Activated CD8-positive, alpha-beta T cell treated with anti-CD3 and anti-CD28 coated beads for 36 hours (primary cell): ENCODE measurements at regions not wholly inside any gene's neighbourhood (a gene's known extent, or its start where the extent isn't known, plus 50 kb on each side); places are given as distances from the start of the nearest gene placed in this dataset.

Experiments used
- ATAC-seq: fragments of 200-7000 bp; cut with Tn5 transposase; one replicate; pipeline ENCODE4 v1.10.0; 2021; ENCODE audit warnings: mild to moderate bottlenecking, moderate library complexity
- CTCF ChIA-PET: fragments of 350-600 bp; sonication (Branson Sonifier 250); formaldehyde crosslinking; loops from one replicate; lab custom pipeline; 2021; ENCODE audit warnings: antibody characterized with exemption; lab: Charles Lee
- POLR2A ChIA-PET: fragments of 350-600 bp; sonication (Branson Sonifier 250); formaldehyde crosslinking; loops from one replicate; lab custom pipeline; 2021; ENCODE audit warnings: antibody characterized with exemption; lab: Charles Lee
- DNase-seq: peaks from one replicate; pipeline ENCODE4 v3.0.0-alpha.2; 2020
- H3K27ac Mint-ChIP-seq: one replicate; pipeline ENCODE4 v1.8.0; 2021; ENCODE audit warnings: mild to moderate bottlenecking, mixed read lengths
- H3K27me3 Mint-ChIP-seq: one replicate; pipeline ENCODE4 v1.8.0; 2021; ENCODE audit warnings: mixed read lengths
- H3K36me3 Mint-ChIP-seq: one replicate; pipeline ENCODE4 v1.8.0; 2021; ENCODE audit warnings: low read depth, mixed read lengths
- H3K4me1 Mint-ChIP-seq: one replicate; pipeline ENCODE4 v1.8.0; 2021; ENCODE audit warnings: low read depth, mixed read lengths
- H3K4me3 Mint-ChIP-seq: one replicate; pipeline ENCODE4 v1.8.0; 2021; ENCODE audit warnings: mild to moderate bottlenecking, moderate library complexity, mixed read lengths
- H3K9me3 Mint-ChIP-seq: one replicate; pipeline ENCODE4 v1.8.0; 2021; ENCODE audit warnings: mixed read lengths
- intact Hi-C: fragments of 100-400 bp; cut with micrococcal nuclease; formaldehyde crosslinking; loops from one replicate; pipeline ENCODE4 v1.10.0; 2022
- TF ChIP-seq, protein P1 (sequence below): fragments of 200-600 bp; IDR thresholded peaks from one replicate; pipeline ENCODE4 v1.8.0; 2022; ENCODE audit warnings: antibody characterized with exemption, mild to moderate bottlenecking

DNA sequence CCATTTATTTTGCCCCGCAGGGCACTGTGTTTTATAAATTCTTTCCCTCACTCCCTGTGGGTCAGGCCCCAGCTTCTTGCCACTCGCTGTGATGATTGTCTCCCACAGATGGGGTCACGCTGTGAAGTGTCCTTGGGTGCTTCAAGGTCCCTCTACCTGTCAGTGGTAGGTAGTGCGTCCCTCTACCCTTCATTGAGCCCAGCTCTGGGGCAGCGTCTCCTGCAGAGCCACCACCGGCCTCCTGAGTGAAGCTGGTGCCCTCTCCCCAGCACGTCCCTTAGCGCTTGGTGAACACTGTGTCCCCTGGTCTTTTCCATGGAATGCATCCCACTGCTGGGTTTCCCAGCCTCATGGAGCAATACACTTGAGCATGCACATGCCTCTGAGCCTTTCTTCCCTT is 108.2 kb downstream of the NRN1 start:
- ATAC-seq: no peak
- Mint-ChIP-seq H3K9me3 (no peaks in the 10 kb centered on the region), H3K36me3 (no peaks in the 10 kb centered on the region), H3K4me3 (no peak overlapping the region), H3K27ac (no peak overlapping the region), H3K27me3 (no peaks in the 10 kb centered on the region), H3K4me1 (no peaks in the 10 kb centered on the region)
- TF ChIP-seq, protein P1, sequence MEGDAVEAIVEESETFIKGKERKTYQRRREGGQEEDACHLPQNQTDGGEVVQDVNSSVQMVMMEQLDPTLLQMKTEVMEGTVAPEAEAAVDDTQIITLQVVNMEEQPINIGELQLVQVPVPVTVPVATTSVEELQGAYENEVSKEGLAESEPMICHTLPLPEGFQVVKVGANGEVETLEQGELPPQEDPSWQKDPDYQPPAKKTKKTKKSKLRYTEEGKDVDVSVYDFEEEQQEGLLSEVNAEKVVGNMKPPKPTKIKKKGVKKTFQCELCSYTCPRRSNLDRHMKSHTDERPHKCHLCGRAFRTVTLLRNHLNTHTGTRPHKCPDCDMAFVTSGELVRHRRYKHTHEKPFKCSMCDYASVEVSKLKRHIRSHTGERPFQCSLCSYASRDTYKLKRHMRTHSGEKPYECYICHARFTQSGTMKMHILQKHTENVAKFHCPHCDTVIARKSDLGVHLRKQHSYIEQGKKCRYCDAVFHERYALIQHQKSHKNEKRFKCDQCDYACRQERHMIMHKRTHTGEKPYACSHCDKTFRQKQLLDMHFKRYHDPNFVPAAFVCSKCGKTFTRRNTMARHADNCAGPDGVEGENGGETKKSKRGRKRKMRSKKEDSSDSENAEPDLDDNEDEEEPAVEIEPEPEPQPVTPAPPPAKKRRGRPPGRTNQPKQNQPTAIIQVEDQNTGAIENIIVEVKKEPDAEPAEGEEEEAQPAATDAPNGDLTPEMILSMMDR: no peak
- no peak for DNase-seq
- intact Hi-C loops: no loop called here
- POLR2A ChIA-PET: no interaction called here
- CTCF ChIA-PET: no interaction called here

DNA sequence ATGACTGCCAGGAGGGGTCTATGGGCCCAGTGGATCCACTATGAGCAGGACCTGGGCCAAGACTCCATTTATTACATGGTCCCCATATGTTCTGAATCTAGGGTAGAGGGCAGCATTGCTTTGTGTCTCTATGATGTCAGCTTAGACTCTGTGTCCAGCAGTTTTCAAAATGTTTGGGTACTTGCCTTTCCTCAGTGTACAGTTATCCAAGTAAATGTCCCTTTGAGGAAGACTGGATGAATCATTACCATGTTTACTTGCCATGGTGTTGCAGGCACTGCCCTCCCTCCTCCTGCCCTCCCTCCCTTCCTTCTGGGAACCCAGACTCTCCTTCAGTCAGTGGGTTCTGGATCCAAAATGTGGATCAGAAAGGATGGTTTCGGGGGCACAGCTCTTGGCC is 108.6 kb downstream of the NRN1 start:
- Mint-ChIP-seq H3K36me3 (no peaks in the 10 kb centered on the region), H3K27ac (no peak overlapping the region), H3K9me3 (no peaks in the 10 kb centered on the region), H3K27me3 (no peaks in the 10 kb centered on the region), H3K4me3 (no peak overlapping the region), H3K4me1 (no peaks in the 10 kb centered on the region)
- ATAC-seq (no peak), DNase-seq (no peak)
- ChIA-PET CTCF (no interaction called here), POLR2A (no interaction called here)
- intact Hi-C loops: no loop called here
- TF ChIP-seq, protein P1: no peak

DNA sequence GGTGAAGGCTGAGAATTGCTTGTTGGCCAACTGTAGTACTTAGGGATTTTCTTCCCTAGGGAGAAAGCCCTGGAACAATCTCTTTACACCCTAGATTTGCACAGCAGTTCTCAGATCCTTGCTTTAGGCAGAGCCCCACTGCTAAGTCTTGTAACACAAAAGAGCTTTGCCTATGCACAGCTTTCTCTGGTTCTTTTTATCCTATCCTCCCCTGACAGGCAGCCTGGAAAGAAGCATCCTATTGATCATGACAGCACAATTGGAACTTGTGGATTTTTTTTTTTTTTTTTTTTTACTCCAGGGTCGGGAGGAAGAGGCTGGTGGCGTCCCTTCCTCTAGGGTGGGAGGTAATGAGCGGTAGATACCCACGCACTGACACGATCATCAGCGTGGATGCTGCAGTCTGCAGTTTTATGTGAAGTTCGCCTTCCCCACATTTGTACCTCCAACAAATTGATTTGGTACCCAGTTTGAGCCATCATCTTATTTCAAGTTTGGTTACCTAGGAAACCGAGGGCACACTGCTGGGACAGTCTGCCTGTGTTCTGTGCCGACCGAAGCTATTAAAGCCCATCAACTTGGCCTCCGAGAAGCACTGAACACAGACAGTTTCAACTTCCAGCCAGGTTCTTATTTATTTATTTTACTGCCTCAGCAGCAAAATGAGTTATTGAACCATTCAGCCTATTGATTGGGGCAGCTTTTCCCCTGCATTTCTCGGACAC is 110.1 kb downstream of the NRN1 start:
- intact Hi-C loops: no loop called here
- Mint-ChIP-seq H3K9me3 (no peaks in the 10 kb centered on the region), H3K4me3 (no peak overlapping the region), H3K4me1 (peaks cover 5% of the 10 kb centered on the region), H3K27me3 (no peaks in the 10 kb centered on the region), H3K27ac (no peak overlapping the region), H3K36me3 (no peaks in the 10 kb centered on the region)
- TF ChIP-seq, protein P1: no peak
- ChIA-PET POLR2A (no interaction called here), CTCF (no interaction called here)
- DNase-seq (no peak), ATAC-seq (no peak)

DNA sequence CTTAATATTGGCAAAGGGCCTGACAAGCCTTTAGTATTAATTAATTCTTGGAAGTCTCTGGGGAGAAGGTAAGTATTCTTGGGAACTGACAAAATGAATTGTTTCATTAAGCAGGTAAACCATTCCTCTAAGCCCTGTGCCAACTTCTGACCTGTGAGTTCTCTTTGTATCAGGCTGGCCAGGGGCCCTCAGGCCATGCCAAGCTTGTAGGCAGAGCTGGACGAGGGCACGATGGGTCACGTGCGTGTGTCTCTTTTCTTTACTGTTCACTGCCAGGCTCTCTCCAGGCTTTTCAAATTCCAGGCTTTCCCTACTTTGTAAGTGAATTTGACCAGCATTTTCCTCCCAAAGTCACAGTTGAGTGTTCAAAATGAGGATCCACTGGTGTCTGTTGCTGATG is 112.4 kb downstream of the NRN1 start:
- H3K4me3 Mint-ChIP-seq: no peak overlapping the region
- H3K36me3 Mint-ChIP-seq: no peaks in the 10 kb centered on the region
- H3K9me3 Mint-ChIP-seq: peaks cover 1% of the 10 kb centered on the region
- intact Hi-C loops: no loop called here
- H3K27me3 Mint-ChIP-seq: no peaks in the 10 kb centered on the region
- TF ChIP-seq, protein P1: no peak
- no peak for DNase-seq
- H3K27ac Mint-ChIP-seq: no peak overlapping the region
- ATAC-seq: no peak
- POLR2A ChIA-PET: no interaction called here
- peaks cover 5% of the 10 kb centered on the region for H3K4me1 Mint-ChIP-seq
- CTCF ChIA-PET: no interaction called here

DNA sequence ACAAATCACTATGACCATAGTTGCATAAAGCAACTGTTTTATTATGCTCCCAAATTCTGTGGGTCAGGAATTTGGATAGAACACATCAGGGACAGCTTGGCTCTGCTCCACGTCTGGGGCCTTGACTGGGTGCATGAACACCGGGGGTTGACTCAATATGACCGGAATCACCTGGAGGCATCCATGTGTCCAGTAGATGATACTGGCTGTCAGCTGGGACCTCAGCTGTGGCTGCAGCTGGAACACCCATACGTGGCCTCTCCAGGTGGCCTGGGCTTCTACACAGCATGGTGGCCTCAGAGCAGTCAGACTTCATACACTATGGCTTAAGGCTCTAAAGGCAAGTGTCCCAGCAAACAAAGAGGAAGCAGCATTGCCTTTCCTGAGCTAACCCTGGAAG is 113.4 kb downstream of the NRN1 start:
- Mint-ChIP-seq H3K4me3 (no peak overlapping the region), H3K27ac (no peak overlapping the region), H3K27me3 (no peaks in the 10 kb centered on the region), H3K9me3 (peaks cover 1% of the 10 kb centered on the region), H3K36me3 (no peaks in the 10 kb centered on the region), H3K4me1 (peaks cover 5% of the 10 kb centered on the region)
- TF ChIP-seq, protein P1: no peak
- CTCF ChIA-PET: interaction anchor here (0.6 kb wide), 1 partner anchor 654 kb away, joined by 3 read pairs; no protein-coding TSS in a partner anchor
- POLR2A ChIA-PET: no interaction called here
- ATAC-seq: no peak
- no peak for DNase-seq
- intact Hi-C loops: no loop called here
